ENCODE measurements at regions not wholly inside any gene's neighbourhood (a gene's known extent, or its start where the extent isn't known, plus 50 kb on each side); places are given as distances from the start of the nearest gene placed in this dataset.

- TF ChIP-seq GATA2 (IDR thresholded peaks at IDR 0.05; ENCODE audit: low read depth, low read length) (no peak), GATA3 (IDR thresholded peaks at IDR 0.05; ENCODE audit: low read depth, low read length) (no peak)
Observed at GRCh38 chr4:83753260-83753659, 217.4 kb downstream of the GPAT3 start.

Measured in SH-SY5Y (cell line).